Loucy (cell line): ENCODE measurements at regions not wholly inside any gene's neighbourhood (a gene's known extent, or its start where the extent isn't known, plus 50 kb on each side); places are given as distances from the start of the nearest gene placed in this dataset.

Experiments used
- H2AFZ ChIP-seq: fragments of 200-600 bp; sonication (generic); 2 replicates; pipeline ENCODE4 v1.6.0; 2016; ENCODE audit warnings: antibody characterized with exemption, mild to moderate bottlenecking, low read length, moderate library complexity
- H3F3A ChIP-seq: fragments of 200-600 bp; 2 replicates; pipeline ENCODE4 v1.6.0; 2016; ENCODE audit warnings: antibody characterized with exemption, low read depth, mild to moderate bottlenecking
- H3K27me3 ChIP-seq: fragments of 200-600 bp; sonication (generic); 2 replicates; pipeline ENCODE4 v1.6.1; 2014; ENCODE audit warnings: low read length, mild to moderate bottlenecking; ENCODE audit not compliant: insufficient read depth, poor library complexity, severe bottlenecking
- H3K36me3 ChIP-seq: fragments of 200-600 bp; sonication (generic); 2 replicates; pipeline ENCODE4 v1.6.1; 2016; ENCODE audit warnings: low read length; ENCODE audit not compliant: insufficient read depth
- H3K4me1 ChIP-seq: fragments of 200-600 bp; sonication (generic); 2 replicates; pipeline ENCODE4 v1.5.1; 2014; ENCODE audit warnings: low read length, mild to moderate bottlenecking; ENCODE audit not compliant: insufficient read depth, poor library complexity, severe bottlenecking
- H3K4me2 ChIP-seq: fragments of 200-600 bp; sonication (generic); 2 replicates; pipeline ENCODE4 v1.6.0; 2014; ENCODE audit warnings: antibody characterized with exemption, low read length, low read depth, mild to moderate bottlenecking; ENCODE audit not compliant: poor library complexity, severe bottlenecking
- H3K4me3 ChIP-seq: fragments of 200-600 bp; sonication (generic); 2 replicates; pipeline ENCODE4 v1.5.1; 2014; ENCODE audit warnings: low read length, mild to moderate bottlenecking, mixed read lengths; ENCODE audit not compliant: poor library complexity, severe bottlenecking
- H3K79me2 ChIP-seq: fragments of 200-600 bp; sonication (generic); 2 replicates; pipeline ENCODE4 v1.6.1; 2014; ENCODE audit warnings: low read length; ENCODE audit not compliant: insufficient read depth
- H3K9ac ChIP-seq: fragments of 200-600 bp; sonication (generic); 2 replicates; pipeline ENCODE4 v1.6.0; 2014; ENCODE audit warnings: mild to moderate bottlenecking, low read depth, low read length, moderate library complexity; ENCODE audit not compliant: poor library complexity, severe bottlenecking
- H3K9me2 ChIP-seq: fragments of 200-600 bp; sonication (generic); replicated peaks from 2 replicates; pipeline ENCODE4 v1.6.1; 2016; ENCODE audit warnings: low read depth, low read length, mixed read lengths
- H3K9me3 ChIP-seq: fragments of 200-600 bp; sonication (generic); 2 replicates; pipeline ENCODE4 v1.6.1; 2014; ENCODE audit warnings: mild to moderate bottlenecking, antibody characterized with exemption, low read length, low read depth; ENCODE audit not compliant: insufficient read depth
- H4K20me1 ChIP-seq: fragments of 200-600 bp; sonication (generic); 2 replicates; pipeline ENCODE4 v1.6.0; 2014; ENCODE audit warnings: antibody characterized with exemption, low read length, mild to moderate bottlenecking; ENCODE audit not compliant: insufficient read depth, poor library complexity, severe bottlenecking
- CTCF ChIP-seq: fragments of 200-600 bp; sonication (generic); conservative IDR thresholded peaks from 2 replicates; pipeline ENCODE4 v1.5.1; 2014; ENCODE audit warnings: mild to moderate bottlenecking, antibody characterized with exemption, low read length
- EZH2phosphoT487 ChIP-seq: fragments of 200-600 bp; IDR thresholded peaks from 2 replicates; pipeline ENCODE4 v1.6.1; 2018; ENCODE audit warnings: antibody characterized with exemption, mild to moderate bottlenecking, moderate library complexity, borderline replicate concordance

DNA sequence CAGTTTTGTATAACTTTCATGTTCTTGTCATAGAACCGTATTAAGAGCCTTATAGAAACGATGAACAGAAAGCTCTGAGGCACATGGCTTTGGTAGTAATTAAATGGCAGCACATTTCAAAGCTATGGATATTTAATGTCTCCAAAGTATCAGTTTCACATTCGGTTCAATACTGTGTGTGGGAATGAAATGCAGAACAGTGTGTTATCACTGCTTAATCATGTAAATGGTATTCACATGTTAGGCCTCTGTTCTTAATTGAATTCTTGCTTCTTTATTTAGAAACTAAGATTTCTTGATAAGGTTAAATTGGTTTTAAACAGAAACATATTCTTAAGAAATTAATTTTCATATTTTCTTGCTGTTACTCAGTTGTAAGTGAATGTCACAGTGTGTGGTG lies 701.0 kb upstream of the PITX2 start:
- H3K36me3 ChIP-seq, result no peaks in the 10 kb centered on the region
- H3K9me3 ChIP-seq, result no peaks in the 10 kb centered on the region
- no peak overlapping the region for H3K4me2 ChIP-seq
- H3K4me1 ChIP-seq, result no peaks in the 10 kb centered on the region
- no peaks in the 10 kb centered on the region for H3F3A ChIP-seq
- H3K4me3 ChIP-seq, result no peak overlapping the region
- no peak overlapping the region for H3K9ac ChIP-seq
- TF ChIP-seq CTCF (no peak), EZH2phosphoT487 (no peak)
- no peaks in the 10 kb centered on the region for H4K20me1 ChIP-seq
- no peaks in the 10 kb centered on the region for H3K27me3 ChIP-seq
- H2AFZ ChIP-seq, result no peak overlapping the region
- no peaks in the 10 kb centered on the region for H3K79me2 ChIP-seq
- H3K9me2 ChIP-seq, result no peaks in the 10 kb centered on the region

GRCh38 chr4:111326450-111326849 lies 703.6 kb upstream of the PITX2 start:
- H4K20me1 ChIP-seq, result no peaks in the 10 kb centered on the region
- H3K36me3 ChIP-seq, result no peaks in the 10 kb centered on the region

DNA sequence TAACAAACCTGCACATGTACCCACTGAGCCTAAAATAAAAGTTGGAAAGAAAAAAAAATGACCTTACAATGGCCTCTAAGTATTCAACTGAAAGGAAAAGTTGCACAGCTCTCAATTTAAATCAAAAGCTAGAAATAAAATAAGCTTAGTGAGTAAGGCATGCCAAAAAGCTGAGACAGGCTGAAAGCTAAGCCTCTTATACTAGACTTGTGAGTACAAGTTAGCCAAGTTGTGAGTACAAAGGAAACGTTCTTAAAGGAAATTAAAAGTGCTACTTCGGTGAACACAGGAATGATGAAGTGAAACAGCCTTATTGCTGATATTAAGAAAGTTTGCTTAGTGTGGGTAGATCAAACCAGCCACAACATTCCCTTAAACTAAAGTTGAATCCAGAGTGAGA lies 707.9 kb upstream of the PITX2 start:
- Histone ChIP-seq H2AFZ (no peak overlapping the region), H3K9me3 (no peaks in the 10 kb centered on the region), H3K36me3 (no peaks in the 10 kb centered on the region), H4K20me1 (no peaks in the 10 kb centered on the region), H3K4me1 (no peaks in the 10 kb centered on the region), H3K27me3 (no peaks in the 10 kb centered on the region), H3K79me2 (no peaks in the 10 kb centered on the region), H3K9ac (no peak overlapping the region), H3K9me2 (no peaks in the 10 kb centered on the region), H3F3A (no peaks in the 10 kb centered on the region), H3K4me3 (no peak overlapping the region), H3K4me2 (no peak overlapping the region)
- TF ChIP-seq CTCF (no peak), EZH2phosphoT487 (no peak)

More at GRCh38 chr4:111326450-111326849, 703.6 kb upstream of the PITX2 start:
- Histone ChIP-seq H3K4me2 (no peak overlapping the region), H3K27me3 (no peaks in the 10 kb centered on the region), H3F3A (no peaks in the 10 kb centered on the region), H3K4me3 (no peak overlapping the region), H3K4me1 (no peaks in the 10 kb centered on the region), H3K9me3 (no peaks in the 10 kb centered on the region), H2AFZ (no peak overlapping the region), H3K9me2 (no peaks in the 10 kb centered on the region), H3K79me2 (no peaks in the 10 kb centered on the region), H3K9ac (no peak overlapping the region)
- TF ChIP-seq CTCF (no peak), EZH2phosphoT487 (no peak)
